GM21367 (cell line): ENCODE measurements at regions not wholly inside any gene's neighbourhood (a gene's known extent, or its start where the extent isn't known, plus 50 kb on each side); places are given as distances from the start of the nearest gene placed in this dataset.

Source experiments
- ATAC-seq: cut with Tn5 transposase; IDR thresholded peaks from one replicate; pipeline ENCODE4 v1.9.1; 2021; ENCODE audit not compliant: unreplicated experiment

- ATAC-seq = no peak
Measured at GRCh38 chr19:30082611-30083010, 140.6 kb downstream of the URI1 start.

GRCh38 chr19:30083125-30083681, 141.2 kb downstream of the URI1 start:
- ATAC-seq = no peak

DNA sequence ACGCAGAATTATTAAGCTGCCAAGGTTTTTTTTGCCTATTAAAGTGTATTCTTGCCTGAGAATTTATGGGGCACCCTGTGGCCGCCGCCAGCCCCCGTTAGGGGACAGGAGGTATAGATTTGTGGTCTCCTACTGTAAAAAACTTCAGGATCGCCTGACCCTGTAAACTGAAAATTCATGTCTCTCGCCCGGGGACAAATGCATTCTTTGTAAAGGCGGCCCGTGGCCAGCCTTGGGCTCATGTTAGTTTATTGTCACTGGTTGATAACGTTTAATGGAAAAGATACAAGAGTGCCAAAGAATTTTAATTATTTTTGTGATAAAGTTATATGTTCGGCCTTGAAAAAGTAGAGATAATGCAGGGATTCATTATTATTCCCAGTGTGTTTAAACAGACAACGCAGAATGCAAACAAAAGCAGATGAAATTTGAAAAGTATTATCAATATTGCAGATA, 141.7 kb downstream of the URI1 start:
- no peak for ATAC-seq

DNA sequence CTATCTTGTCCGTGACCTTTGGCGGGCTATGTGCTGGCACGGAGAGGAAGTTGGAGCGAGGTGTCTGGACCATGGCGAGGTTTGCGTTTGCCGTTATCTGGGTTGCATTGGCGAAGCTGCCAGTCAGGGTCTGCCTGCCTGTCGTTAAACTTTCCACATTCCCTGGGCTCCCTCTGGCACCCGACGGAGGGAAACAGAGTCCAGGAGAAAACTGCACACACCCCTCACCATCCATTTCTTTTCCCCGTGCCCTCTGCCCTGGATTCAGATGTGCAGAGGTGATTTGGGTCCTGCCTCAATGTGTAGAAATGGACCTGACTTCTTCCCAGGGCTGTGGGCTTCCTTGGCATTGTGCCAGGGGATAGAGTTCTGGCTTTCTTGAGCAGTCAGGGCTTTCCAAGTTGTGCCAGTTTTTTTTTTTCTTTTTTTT, 142.4 kb downstream of the URI1 start:
- ATAC-seq = no peak

GRCh38 chr19:30085394-30085793, 143.4 kb downstream of the URI1 start:
- ATAC-seq = no peak

GRCh38 chr19:30086220-30086619, 144.2 kb downstream of the URI1 start:
- ATAC-seq = no peak

GRCh38 chr19:30086916-30087315, 144.9 kb downstream of the URI1 start:
- ATAC-seq = no peak

GRCh38 chr19:30087381-30088138, 145.5 kb downstream of the URI1 start:
- no peak for ATAC-seq

- no peak for ATAC-seq
Measured at GRCh38 chr19:30088567-30088966, 146.5 kb downstream of the URI1 start.

DNA sequence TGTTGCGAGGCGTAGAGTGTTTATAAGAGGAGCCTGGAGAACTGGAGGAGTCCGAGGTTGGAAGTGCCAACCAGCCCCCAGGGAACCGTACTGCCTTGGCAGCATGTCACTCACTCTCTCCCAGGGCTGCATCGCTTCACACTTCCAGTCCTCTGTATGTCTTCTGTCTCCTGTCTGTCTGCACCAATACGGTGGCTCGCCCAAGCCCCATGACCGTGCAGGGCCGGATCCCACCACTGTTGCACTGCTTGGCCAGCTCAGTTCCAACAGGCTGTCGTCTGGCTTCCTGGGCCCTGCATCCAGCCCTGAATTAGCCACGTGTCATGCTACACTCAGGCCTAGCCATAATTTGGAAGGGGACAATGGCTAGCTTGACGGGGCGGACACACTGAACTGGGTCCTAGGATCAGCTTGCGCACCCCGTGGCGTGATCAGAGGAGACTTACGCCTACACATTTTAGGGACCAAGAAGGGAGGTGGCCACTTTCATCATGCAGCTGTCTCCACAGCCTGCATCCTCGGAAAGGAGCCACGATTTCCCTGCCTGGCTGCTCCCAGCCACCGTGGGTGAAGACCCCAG, 147.1 kb downstream of the URI1 start:
- no peak for ATAC-seq

DNA sequence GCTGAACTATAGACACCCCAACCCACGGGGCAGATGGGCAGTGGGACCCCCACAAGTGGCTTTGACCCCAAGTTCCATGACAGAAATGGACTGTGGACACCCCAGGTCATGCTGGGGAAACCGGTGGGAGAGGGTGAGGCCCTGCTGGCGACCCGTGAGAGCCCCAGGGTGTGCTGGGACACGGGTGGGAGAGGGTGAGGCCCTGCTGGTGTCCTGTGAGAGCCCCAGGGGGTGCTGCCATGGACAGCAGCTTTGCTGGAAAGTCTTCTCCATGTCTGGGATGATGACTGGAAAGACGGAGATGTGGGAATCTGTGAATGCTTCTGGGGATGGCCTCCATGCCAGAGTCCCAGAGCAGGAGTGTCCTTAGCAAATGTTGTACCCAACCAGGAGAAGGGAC, 148.4 kb downstream of the URI1 start:
- no peak for ATAC-seq

GRCh38 chr19:30090963-30091362, 148.9 kb downstream of the URI1 start:
- ATAC-seq = no peak

DNA sequence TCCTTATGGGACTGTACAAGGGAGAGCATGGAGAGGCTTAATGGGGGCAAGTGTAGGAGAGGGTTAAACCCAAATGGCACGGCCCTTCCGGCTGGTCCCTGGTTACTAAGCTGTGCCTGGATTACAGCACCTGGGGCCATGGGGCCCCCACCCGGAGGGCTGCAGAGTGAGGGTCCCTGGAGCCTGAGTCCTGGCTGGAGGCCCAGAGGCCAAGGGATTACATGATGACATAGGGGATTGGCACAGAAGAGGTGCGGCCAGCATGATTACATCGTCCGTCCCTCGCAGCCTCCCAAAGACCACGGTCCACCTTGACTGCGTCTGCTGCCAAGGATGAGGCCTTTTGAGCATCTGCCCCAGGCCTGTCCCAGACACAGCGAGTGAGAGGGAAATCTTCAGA, 149.4 kb downstream of the URI1 start:
- no peak for ATAC-seq

- no peak for ATAC-seq
Measured at GRCh38 chr19:30091856-30092255, 149.8 kb downstream of the URI1 start.

DNA sequence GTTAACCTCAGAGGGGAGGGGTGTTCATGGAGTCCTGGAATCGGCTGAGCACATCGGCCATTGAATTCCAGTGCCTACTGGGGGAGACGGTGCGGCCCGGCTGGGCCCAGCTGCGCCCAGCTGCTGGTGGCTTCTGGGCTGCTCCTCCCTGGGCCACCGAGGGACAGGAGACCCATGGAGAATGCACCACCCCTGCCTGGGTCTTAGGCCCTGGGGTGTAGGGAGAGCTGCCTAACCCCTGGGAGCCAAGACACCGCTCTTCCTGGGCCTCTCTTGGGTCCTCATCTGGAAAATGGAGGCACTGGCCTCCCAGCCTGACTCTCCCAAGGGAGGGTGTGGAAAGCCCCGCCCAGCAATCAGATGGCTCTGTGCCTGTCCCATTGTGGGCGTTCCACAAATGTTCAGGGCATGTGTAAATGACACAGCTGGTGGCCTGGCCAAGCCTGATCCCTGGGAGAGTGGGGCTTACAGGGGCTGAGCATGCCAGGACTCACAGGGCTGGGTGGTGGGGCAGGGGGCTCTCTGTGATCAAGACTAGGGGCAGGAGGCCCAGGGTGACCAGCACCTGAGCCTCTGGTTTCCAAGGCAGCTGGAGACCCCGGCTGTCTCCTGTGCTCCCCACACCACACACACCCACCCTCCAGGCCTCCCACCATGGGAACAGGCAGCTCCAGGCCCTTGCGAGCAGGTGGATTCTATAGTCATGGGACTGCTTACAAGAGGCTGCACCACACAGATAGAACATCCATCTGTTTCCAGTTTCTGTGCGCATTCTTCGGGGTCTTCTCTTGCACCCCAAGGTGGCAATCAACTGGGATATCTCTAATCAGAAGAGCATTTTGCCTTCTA, 150.9 kb downstream of the URI1 start:
- ATAC-seq = no peak

GRCh38 chr19:30093966-30094755, 152.1 kb downstream of the URI1 start:
- ATAC-seq = no peak

DNA sequence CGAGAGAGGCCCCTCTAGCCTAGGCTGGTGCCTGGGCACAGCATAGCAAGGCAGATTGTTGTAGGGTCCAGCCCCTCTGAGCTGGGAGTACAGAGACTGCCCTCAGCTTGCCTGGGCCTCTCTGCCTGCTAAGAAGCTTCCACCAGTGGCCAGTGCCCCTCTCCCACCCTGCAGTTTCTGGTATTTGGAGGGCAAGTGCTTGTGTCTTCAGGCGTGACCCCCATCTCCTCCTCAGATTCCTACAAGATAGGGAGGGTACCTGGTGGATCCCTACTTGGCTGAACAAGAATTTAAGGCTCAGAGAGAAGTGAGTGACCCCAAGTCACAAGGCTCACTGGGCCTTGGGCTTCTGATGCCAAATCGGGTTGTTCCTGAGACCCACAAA, 152.7 kb downstream of the URI1 start:
- ATAC-seq = no peak

DNA sequence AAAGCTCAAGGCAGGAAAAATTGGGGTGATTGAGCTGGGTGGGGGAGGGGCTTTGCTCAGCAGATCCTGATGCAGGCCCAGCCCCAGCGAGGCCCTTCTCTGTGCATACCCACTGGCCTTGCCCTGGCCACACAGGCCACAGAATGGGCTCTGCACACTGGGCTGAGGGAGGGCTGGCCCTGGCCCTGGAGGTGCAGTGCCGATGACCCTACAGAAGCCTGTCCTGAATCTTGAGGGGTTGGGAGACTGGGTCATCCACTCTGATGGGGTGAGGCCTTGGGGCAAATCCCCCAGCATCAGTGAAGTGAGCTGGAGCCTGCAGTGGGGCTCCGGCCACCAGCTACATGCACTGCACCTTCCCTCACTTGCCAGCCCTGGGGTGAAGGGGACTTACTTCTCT, 153.1 kb downstream of the URI1 start:
- ATAC-seq = no peak

- ATAC-seq = no peak
Measured at GRCh38 chr19:30096596-30097370, 154.7 kb downstream of the URI1 start.

GRCh38 chr19:30097746-30098280, 155.8 kb downstream of the URI1 start:
- ATAC-seq = no peak
